ENCODE measurements at regions not wholly inside any gene's neighbourhood (a gene's known extent, or its start where the extent isn't known, plus 50 kb on each side); places are given as distances from the start of the nearest gene placed in this dataset.

DNA sequence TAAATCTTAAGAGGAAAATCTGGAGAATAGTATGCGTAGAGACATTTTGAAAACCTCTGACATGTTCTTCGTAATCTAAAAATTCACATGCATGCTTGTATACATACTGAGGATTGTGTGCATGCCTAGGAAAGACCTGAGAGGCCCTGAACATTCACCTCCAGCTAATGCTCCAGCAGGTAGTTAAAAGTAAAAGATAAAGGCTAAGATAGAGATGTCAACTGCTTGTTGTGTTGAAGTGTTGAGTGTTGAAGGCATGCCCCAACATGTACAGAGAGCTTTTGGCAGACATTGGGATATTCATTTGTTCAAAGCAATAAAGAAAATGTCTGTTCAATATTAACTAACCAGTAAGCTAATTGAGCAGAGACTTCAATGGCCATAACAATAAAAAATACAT lies 118.6 kb upstream of the SYT1 start:
- TF ChIP-seq EP300 (IDR thresholded peaks at IDR 0.05) (no peak), CTCF (IDR thresholded peaks at IDR 0.05) (no peak), POLR2A (IDR thresholded peaks at IDR 0.05) (no peak)
- Histone ChIP-seq H3K4me1 (no peaks in the 10 kb centered on the region), H3K9me3 (no peaks in the 10 kb centered on the region), H3K4me3 (no peak overlapping the region), H3K27me3 (no peaks in the 10 kb centered on the region), H3K27ac (no peak overlapping the region), H3K36me3 (no peaks in the 10 kb centered on the region)
- DNase-seq (ENCODE audit: low spot score in 2 of 2) = no peak
- 51 to 62% methylated on average over 2 of the region's 2 CpGs for WGBS, 2 donors

DNA sequence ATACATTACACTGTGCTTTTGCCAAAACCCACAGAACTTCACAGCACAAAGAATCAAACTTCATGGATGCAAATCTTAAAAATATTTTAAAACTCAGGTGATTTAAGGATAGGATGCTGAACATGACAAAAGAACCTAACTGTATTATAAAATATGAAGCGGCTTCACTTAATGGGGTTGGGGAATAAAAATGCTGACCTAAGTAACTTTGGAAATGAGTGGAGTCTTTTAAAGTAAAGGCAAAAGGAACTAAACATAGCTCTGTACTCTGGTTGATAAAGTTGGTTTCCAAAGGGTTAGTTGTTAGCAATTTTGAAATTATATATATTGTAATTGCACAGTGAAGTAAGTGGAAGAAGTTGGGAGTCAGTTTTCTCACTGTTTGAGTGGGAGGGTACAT lies 111.5 kb upstream of the SYT1 start:
- H3K9me3 ChIP-seq = peaks cover 0 to 2% (median 0%) of the 10 kb centered on the region in 4 donors
- H3K27me3 ChIP-seq = no peaks in the 10 kb centered on the region
- TF ChIP-seq EP300 (IDR thresholded peaks at IDR 0.05) = no peak
- no peak for TF ChIP-seq CTCF (IDR thresholded peaks at IDR 0.05)
- no peak for TF ChIP-seq POLR2A (IDR thresholded peaks at IDR 0.05)
- no peaks in the 10 kb centered on the region for H3K36me3 ChIP-seq
- no peak for DNase-seq (ENCODE audit: low spot score in 2 of 2)
- no peaks in the 10 kb centered on the region for H3K4me1 ChIP-seq
- H3K27ac ChIP-seq = no peak overlapping the region
- no peak overlapping the region for H3K4me3 ChIP-seq
- 90 to 96% methylated on average over 1 of the region's 1 CpG for WGBS, 2 donors

DNA sequence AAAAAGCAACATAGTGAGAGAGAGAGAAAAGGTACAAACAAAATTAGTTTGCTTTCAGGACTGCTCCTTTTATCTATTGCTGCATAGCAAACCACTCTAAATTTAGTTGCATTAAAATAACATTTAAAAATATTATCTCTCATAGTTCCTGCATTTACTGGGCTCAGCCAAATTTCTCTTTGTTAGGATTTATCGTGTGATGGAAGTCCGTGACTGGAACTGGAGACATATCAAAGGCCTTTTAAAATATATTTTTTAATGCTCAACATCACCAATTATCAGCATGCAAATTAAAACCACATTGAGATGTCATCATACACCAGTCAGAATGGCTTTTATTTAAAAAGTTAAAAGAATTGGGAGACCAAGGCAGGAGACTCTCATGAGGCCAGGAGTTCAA lies 107.6 kb upstream of the SYT1 start:
- no peak for DNase-seq (ENCODE audit: low spot score in 2 of 2)
- no peak for TF ChIP-seq EP300 (IDR thresholded peaks at IDR 0.05)
- no peak for TF ChIP-seq POLR2A (IDR thresholded peaks at IDR 0.05)
- TF ChIP-seq CTCF (IDR thresholded peaks at IDR 0.05) = no peak
- H3K27ac ChIP-seq = no peak overlapping the region
- H3K9me3 ChIP-seq = no peaks in the 10 kb centered on the region
- no peaks in the 10 kb centered on the region for H3K4me1 ChIP-seq
- H3K27me3 ChIP-seq = no peaks in the 10 kb centered on the region
- no peaks in the 10 kb centered on the region for H3K36me3 ChIP-seq
- WGBS, 2 donors = 67 to 73% methylated on average over 2 of the region's 2 CpGs
- H3K4me3 ChIP-seq = no peak overlapping the region

GRCh38 chr12:78759367-78759766 lies 105.2 kb upstream of the SYT1 start:
- Histone ChIP-seq H3K4me1 (no peaks in the 10 kb centered on the region), H3K36me3 (no peaks in the 10 kb centered on the region), H3K9me3 (no peaks in the 10 kb centered on the region), H3K27me3 (no peaks in the 10 kb centered on the region), H3K4me3 (no peak overlapping the region), H3K27ac (no peak overlapping the region)
- DNase-seq (ENCODE audit: low spot score in 2 of 2) = no peak
- TF ChIP-seq POLR2A (IDR thresholded peaks at IDR 0.05) = no peak
- no peak for TF ChIP-seq CTCF (IDR thresholded peaks at IDR 0.05)
- WGBS, 2 donors = 55 to 56% methylated on average over 4 of the region's 4 CpGs

DNA sequence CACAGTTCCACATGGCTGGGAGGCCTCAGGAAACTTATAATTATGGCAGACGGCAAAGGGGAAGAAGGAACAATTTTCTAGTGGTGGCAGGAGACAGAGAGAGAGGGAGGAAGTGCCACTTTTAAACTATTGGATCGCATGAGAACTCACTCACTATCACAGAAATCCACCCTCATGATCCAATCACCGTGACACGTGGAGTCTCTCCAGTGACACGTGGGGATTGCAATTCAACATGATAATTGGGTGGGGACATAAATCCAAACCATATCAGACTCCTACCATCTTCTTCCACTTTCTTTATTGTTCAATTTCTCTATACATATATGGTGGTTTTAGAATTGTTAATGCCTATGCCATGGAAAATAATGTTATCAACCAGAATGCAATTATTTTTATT lies 103.7 kb upstream of the SYT1 start:
- Histone ChIP-seq H3K9me3 (no peaks in the 10 kb centered on the region), H3K27me3 (no peaks in the 10 kb centered on the region), H3K4me1 (no peaks in the 10 kb centered on the region), H3K27ac (no peak overlapping the region), H3K36me3 (no peaks in the 10 kb centered on the region), H3K4me3 (no peak overlapping the region)
- no peak for TF ChIP-seq EP300 (IDR thresholded peaks at IDR 0.05)
- TF ChIP-seq CTCF (IDR thresholded peaks at IDR 0.05) = no peak
- TF ChIP-seq POLR2A (IDR thresholded peaks at IDR 0.05) = no peak
- WGBS, 2 donors = 85 to 92% methylated on average over 5 of the region's 5 CpGs
- no peak for DNase-seq (ENCODE audit: low spot score in 2 of 2)
